HUES48 (cell line): ENCODE measurements at regions not wholly inside any gene's neighbourhood (a gene's known extent, or its start where the extent isn't known, plus 50 kb on each side); places are given as distances from the start of the nearest gene placed in this dataset.

Source experiments
- H3K27ac ChIP-seq: one replicate; pipeline ENCODE4 v1.7.0; 2013; ENCODE audit warnings: low read depth, low read length, inconsistent platforms
- H3K27me3 ChIP-seq: 2 replicates; pipeline ENCODE4 v1.6.1; 2013; ENCODE audit warnings: mild to moderate bottlenecking, low read length; ENCODE audit not compliant: control insufficient read depth, insufficient read depth
- H3K36me3 ChIP-seq: 2 replicates; pipeline ENCODE4 v1.6.1; 2013; ENCODE audit warnings: low read length; ENCODE audit not compliant: control insufficient read depth, insufficient read depth
- H3K4me1 ChIP-seq: 2 replicates; pipeline ENCODE4 v1.6.1; 2013; ENCODE audit warnings: mild to moderate bottlenecking, low read length; ENCODE audit not compliant: control insufficient read depth, insufficient read depth
- H3K4me3 ChIP-seq: 2 replicates; pipeline ENCODE4 v1.5.1; 2013; ENCODE audit warnings: mild to moderate bottlenecking, low read depth, low read length
- H3K9ac ChIP-seq: 2 replicates; pipeline ENCODE4 v1.6.1; 2013; ENCODE audit warnings: mild to moderate bottlenecking, low read depth, low read length, moderate library complexity
- H3K9me3 ChIP-seq: 2 replicates; pipeline ENCODE4 v1.6.1; 2013; ENCODE audit warnings: low read length; ENCODE audit not compliant: control insufficient read depth, insufficient read depth

- Histone ChIP-seq H3K36me3 (no peaks in the 10 kb centered on the region), H3K27ac (no peak overlapping the region), H3K4me1 (no peaks in the 10 kb centered on the region), H3K4me3 (no peak overlapping the region), H3K9ac (no peak overlapping the region), H3K27me3 (no peaks in the 10 kb centered on the region), H3K9me3 (no peaks in the 10 kb centered on the region)
Observed at GRCh38 chr9:91067306-91067860, 265.8 kb downstream of the SYK start.

GRCh38 chr9:91071184-91071990 lies 269.8 kb downstream of the SYK start:
- Histone ChIP-seq H3K9me3 (no peaks in the 10 kb centered on the region), H3K27me3 (no peaks in the 10 kb centered on the region), H3K4me1 (no peaks in the 10 kb centered on the region), H3K4me3 (no peak overlapping the region), H3K36me3 (no peaks in the 10 kb centered on the region), H3K9ac (no peak overlapping the region), H3K27ac (peak overlapping the region; percentile 61)

GRCh38 chr9:91073049-91073810 lies 271.6 kb downstream of the SYK start:
- Histone ChIP-seq H3K4me1 (0 out of 2 replicates have a peak, but pooled peaks cover 1% of the 10 kb centered on the region), H3K36me3 (no peaks in the 10 kb centered on the region), H3K9me3 (no peaks in the 10 kb centered on the region), H3K27ac (no peak overlapping the region), H3K9ac (no peak overlapping the region), H3K27me3 (no peaks in the 10 kb centered on the region), H3K4me3 (no peak overlapping the region)

GRCh38 chr9:91073811-91074771 lies 272.5 kb downstream of the SYK start:
- H3K36me3 ChIP-seq, result no peaks in the 10 kb centered on the region
- H3K9me3 ChIP-seq, result no peaks in the 10 kb centered on the region
- H3K27me3 ChIP-seq, result no peaks in the 10 kb centered on the region
- peaks cover 8% of the 10 kb centered on the region; the same call in 1 of the 2 replicates for H3K4me1 ChIP-seq
- no peak overlapping the region for H3K4me3 ChIP-seq
- no peak overlapping the region for H3K27ac ChIP-seq
- H3K9ac ChIP-seq, result no peak overlapping the region

GRCh38 chr9:91074866-91075265 lies 273.2 kb downstream of the SYK start:
- H3K4me3 ChIP-seq, result no peak overlapping the region
- peaks cover 8% of the 10 kb centered on the region; the same call in 1 of the 2 replicates for H3K4me1 ChIP-seq
- H3K36me3 ChIP-seq, result no peaks in the 10 kb centered on the region
- H3K9me3 ChIP-seq, result no peaks in the 10 kb centered on the region
- H3K9ac ChIP-seq, result no peak overlapping the region
- no peak overlapping the region for H3K27ac ChIP-seq
- no peaks in the 10 kb centered on the region for H3K27me3 ChIP-seq

GRCh38 chr9:91075279-91075678 lies 273.7 kb downstream of the SYK start:
- no peak overlapping the region for H3K9ac ChIP-seq
- H3K27ac ChIP-seq, result no peak overlapping the region
- no peaks in the 10 kb centered on the region for H3K36me3 ChIP-seq
- H3K9me3 ChIP-seq, result no peaks in the 10 kb centered on the region
- no peaks in the 10 kb centered on the region for H3K27me3 ChIP-seq
- H3K4me1 ChIP-seq, result peaks cover 8% of the 10 kb centered on the region; the same call in 1 of the 2 replicates
- no peak overlapping the region for H3K4me3 ChIP-seq

- Histone ChIP-seq H3K9ac (no peak overlapping the region), H3K27ac (no peak overlapping the region), H3K9me3 (no peaks in the 10 kb centered on the region), H3K36me3 (no peaks in the 10 kb centered on the region), H3K4me3 (no peak overlapping the region), H3K4me1 (peaks cover 8% of the 10 kb centered on the region; the same call in 1 of the 2 replicates), H3K27me3 (no peaks in the 10 kb centered on the region)
Observed at GRCh38 chr9:91077624-91078368, 276.2 kb downstream of the SYK start.

- no peak overlapping the region for H3K9ac ChIP-seq
- H3K27ac ChIP-seq, result no peak overlapping the region
- H3K9me3 ChIP-seq, result no peaks in the 10 kb centered on the region
- no peaks in the 10 kb centered on the region for H3K27me3 ChIP-seq
- H3K4me3 ChIP-seq, result no peak overlapping the region
- H3K36me3 ChIP-seq, result no peaks in the 10 kb centered on the region
- peaks cover 8% of the 10 kb centered on the region; the same call in 1 of the 2 replicates for H3K4me1 ChIP-seq
Observed at GRCh38 chr9:91078369-91078695, 276.7 kb downstream of the SYK start.

GRCh38 chr9:91082731-91083130 lies 279.0 kb downstream of the AUH start:
- Histone ChIP-seq H3K9me3 (no peaks in the 10 kb centered on the region), H3K27me3 (no peaks in the 10 kb centered on the region), H3K4me3 (no peak overlapping the region), H3K4me1 (peaks cover 15% of the 10 kb centered on the region; the same call in 1 of the 2 replicates), H3K27ac (no peak overlapping the region), H3K36me3 (no peaks in the 10 kb centered on the region), H3K9ac (no peak overlapping the region)
